ENCODE measurements at regions not wholly inside any gene's neighbourhood (a gene's known extent, or its start where the extent isn't known, plus 50 kb on each side); places are given as distances from the start of the nearest gene placed in this dataset.

DNA sequence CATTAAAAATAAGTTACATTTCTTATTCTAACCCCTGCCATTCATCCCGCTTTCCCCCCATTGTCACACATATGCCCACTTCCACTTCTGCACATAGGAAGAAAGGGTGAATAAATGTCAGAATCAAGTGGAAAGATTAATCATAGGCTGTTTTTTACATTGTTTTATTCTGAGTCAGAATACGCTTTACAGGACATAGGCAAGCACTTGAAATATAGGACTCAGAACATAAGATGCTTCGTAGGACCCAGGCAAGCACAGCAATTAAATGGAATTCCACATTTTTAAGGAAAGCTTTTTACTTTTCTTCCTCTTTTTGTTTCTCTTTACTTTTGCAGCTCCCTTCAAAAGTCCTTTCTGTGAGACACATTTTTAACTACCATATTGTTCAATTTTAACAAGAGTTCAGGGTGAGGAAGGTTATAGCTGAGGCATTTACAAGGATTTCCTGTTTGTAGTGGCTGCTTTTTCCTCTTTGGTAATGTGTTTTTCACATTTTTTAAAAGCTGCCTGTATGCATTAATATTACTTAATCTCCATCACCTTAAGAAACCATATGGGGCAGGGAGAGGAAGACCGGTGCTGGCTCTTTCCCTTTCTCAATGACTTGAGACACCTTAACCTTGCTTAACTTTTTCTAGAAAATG lies 130.0 kb downstream of the TES start:
- Histone ChIP-seq H4K8ac (replicated peaks; ENCODE audit: insufficient read length, low read depth, low read length) (no peak overlapping the region), H4K91ac (ENCODE audit: insufficient read length, low read depth, low read length) (no peak overlapping the region), H2BK5ac (ENCODE audit: insufficient read length, low read length) (no peak overlapping the region), H3K23me2 (ENCODE audit: insufficient read length, low read depth, low read length, poor library complexity, severe bottlenecking) (no peaks in the 10 kb centered on the region), H2BK20ac (ENCODE audit: low read depth, low read length, poor library complexity, severe bottlenecking) (no peak overlapping the region), H3K23ac (ENCODE audit: insufficient read length, low read depth, low read length) (no peak overlapping the region), H3K14ac (ENCODE audit: insufficient read depth, low read length) (no peak overlapping the region), H3K9ac (ENCODE audit: extremely low read depth, insufficient read length, low read length) (no peak overlapping the region), H3K9me3 (ENCODE audit: control insufficient read depth, low read depth, low read length) (no peaks in the 10 kb centered on the region), H3K27me3 (ENCODE audit: insufficient read depth, low read length) (no peaks in the 10 kb centered on the region), H3K18ac (ENCODE audit: insufficient read length, low read depth, low read length) (no peak overlapping the region), H3T11ph (ENCODE audit: low read length) (no peak overlapping the region), H4K5ac (ENCODE audit: insufficient read length, low read depth, low read length) (no peak overlapping the region), H3K4me1 (ENCODE audit: insufficient read depth, low read length) (no peaks in the 10 kb centered on the region), H3K4ac (ENCODE audit: low read depth, low read length) (no peak overlapping the region), H3K56ac (ENCODE audit: insufficient read length, low read depth, low read length) (no peak overlapping the region), H2BK12ac (ENCODE audit: insufficient read length, low read depth, low read length) (no peak overlapping the region), H2AFZ (ENCODE audit: low read length) (no peak overlapping the region), H3K27ac (ENCODE audit: insufficient read length, low read depth, low read length) (no peak overlapping the region), H2BK120ac (ENCODE audit: low read depth, low read length, poor library complexity, severe bottlenecking) (no peak overlapping the region), H3K4me2 (ENCODE audit: insufficient read depth, insufficient read length, low read length) (no peak overlapping the region), H4K20me1 (ENCODE audit: control insufficient read depth, insufficient read depth, insufficient read length) (no peaks in the 10 kb centered on the region), H2AK5ac (ENCODE audit: insufficient read length, low read length) (no peak overlapping the region), H3K79me1 (ENCODE audit: insufficient read depth, low read depth, low read length, poor library complexity, severe bottlenecking) (no peaks in the 10 kb centered on the region), H3K79me2 (ENCODE audit: insufficient read depth, low read length) (no peaks in the 10 kb centered on the region), H2BK15ac (ENCODE audit: low read depth, low read length) (no peak overlapping the region)
- Mint-ChIP-seq H3K36me3 (ENCODE audit: insufficient read depth in 1 of 3, low read depth in 3 of 3) (no peaks in the 10 kb centered on the region; a peak in 1 of 7 replicates), H3K27me3 (ENCODE audit: low read depth) (no peaks in the 10 kb centered on the region), H3K9me3 (no peaks in the 10 kb centered on the region), H3K4me3 (no peak overlapping the region), H3K27ac (no peak overlapping the region; a peak in 1 of 7 replicates), H3K4me1 (0 out of 4 replicates have a peak, but pooled peaks cover 0 to 4% of the 10 kb centered on the region in 2 experiments)
- WGBS (ENCODE audit: extremely low coverage, insufficient read length, low lambda C conversion rate), result no CpG with 5 or more reads among the region's 4 CpGs
- DNase-seq, result no peak
- TF ChIP-seq CTCF (conservative IDR thresholded peaks at IDR 0.05), result no peak

Data from H9 (cell line).